GM19463 (cell line): ENCODE measurements at regions not wholly inside any gene's neighbourhood (a gene's known extent, or its start where the extent isn't known, plus 50 kb on each side); places are given as distances from the start of the nearest gene placed in this dataset.

ENCODE experiments used
- ATAC-seq: cut with Tn5 transposase; IDR thresholded peaks from one replicate; pipeline ENCODE4 v1.9.1; 2021; ENCODE audit warnings: mild to moderate bottlenecking, moderate library complexity; ENCODE audit not compliant: unreplicated experiment

DNA sequence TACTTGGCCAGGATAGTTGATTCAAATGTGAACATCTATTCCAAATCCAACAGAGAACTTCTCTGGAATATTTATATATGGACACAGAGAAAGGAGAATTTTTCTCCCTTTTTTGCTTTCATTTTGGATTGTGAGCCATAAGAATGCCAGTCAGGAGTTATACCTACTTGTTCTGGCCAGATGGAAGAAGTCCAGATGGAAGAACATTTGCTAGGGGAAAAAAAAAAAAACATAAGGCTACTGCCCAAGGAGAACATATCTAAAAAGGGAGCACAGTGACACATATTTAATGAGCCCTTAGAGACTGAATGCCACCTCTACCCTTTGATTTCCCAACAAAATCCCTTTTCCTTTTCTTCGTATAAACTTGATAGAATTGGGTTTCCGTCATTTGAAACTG is 61.7 kb upstream of the PPP2R2B start:
- no peak for ATAC-seq

DNA sequence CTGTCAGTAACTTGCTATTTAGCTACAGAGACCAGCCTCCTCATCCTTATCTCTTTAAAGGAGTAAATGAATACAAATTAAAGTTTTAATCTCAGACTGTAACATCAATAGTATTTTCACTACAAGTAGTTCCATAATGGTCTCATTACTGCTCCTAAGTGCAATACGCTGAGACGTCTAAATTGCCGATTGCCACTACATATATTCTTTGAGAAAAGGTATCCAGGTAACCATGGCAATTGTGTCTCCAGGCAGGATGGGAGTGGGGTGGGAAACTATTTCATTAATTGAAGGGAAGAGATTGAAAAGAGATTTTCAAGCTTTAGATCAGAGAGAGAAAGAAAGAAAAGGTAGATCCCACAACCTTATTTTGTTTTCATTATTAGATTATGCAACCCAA is 65.5 kb upstream of the PPP2R2B start:
- ATAC-seq = no peak

DNA sequence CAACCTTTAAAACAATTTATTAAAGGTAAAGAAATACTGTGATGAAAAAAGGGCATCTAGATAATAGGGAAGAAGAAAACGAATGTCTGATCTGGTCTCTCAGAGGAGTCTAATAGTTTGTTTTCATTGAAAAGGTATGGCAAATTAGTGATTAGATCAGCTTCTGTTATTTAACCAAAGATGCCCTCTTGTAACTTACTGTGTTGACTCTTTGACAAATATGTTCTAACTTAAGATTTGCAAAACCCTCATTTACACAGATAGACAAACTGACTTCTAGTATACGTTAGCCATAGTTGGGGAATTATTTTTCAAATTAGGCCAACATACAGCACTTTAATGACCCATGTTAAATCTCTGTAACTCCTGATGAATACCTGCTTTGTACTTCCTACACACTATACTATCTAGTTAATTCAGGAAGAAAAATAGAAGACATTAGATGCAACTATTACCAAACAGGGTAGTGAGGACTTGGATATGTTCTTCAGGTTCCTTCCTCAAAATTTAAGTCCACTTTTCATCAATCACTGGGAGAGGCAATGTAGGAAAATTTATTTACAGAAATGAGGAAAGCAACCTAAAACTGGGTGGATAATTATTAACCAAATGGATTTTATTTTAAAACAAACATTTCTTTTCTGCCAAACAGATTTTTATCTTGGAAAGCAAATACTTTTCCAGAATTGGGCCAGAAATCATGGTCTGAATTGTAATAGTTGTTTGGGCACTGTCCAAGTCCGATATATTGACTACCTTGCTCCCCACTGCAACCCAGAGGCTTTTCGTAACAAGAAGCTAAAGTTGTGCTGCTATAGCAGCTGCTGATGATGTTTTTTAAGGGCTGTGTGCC is 66.4 kb upstream of the PPP2R2B start:
- ATAC-seq = no peak

DNA sequence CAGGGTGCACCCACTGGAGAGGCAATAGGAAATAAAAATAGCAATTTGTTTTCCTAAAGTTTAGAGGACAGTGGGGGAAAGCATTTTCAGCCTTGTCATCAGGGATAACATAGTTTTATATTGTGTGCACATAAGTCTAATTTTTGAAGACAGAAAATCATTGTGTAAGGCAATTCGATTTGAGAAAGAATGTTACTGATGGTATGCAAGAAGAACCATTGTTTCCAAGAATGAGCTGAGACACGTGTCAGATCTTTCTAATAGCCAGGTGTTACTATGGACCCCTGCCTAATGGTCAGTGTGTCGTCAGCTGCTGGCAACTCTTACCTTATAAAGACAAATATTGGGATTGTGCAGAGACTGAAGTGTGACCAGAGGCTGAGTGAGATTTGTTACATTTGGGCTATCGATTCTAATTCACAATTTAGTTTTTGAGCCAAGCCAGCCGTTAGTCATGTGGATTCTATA is 67.1 kb upstream of the PPP2R2B start:
- no peak for ATAC-seq

DNA sequence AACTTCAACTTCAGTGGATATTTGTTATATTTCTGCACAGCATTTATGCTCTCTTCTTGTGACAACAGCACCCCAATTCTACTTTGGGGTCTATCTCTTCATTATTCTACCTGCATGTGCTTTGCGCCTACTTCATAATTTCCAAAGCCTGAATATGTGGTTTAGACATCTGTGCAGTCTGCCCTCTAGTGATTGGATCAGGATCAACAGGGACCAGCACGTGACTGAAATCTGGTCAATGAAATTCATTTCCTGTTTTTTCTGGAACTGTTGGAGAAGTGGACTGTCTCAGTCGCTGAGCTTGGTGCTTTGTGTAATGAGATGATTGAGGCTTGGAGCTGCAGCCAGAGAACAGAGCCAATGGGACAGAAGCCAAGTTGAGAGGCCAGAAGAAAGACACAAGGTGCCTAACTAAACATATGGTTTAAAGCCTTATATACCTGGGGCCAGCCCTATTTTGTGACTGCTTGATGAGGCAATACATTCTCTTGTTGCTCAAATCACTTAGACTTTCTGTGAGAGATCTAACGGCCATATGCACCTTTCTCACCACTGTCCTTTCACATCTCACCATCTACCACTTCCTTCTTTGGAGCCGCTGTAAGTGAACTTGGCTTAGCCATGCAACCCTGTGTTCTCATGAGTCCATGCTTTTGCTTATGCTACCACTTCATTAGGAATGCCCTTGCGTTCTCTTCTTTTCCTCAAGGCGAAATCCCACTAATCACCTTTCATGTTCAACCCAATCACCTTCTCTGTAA is 68.8 kb upstream of the PPP2R2B start:
- ATAC-seq = peak; percentile 48

DNA sequence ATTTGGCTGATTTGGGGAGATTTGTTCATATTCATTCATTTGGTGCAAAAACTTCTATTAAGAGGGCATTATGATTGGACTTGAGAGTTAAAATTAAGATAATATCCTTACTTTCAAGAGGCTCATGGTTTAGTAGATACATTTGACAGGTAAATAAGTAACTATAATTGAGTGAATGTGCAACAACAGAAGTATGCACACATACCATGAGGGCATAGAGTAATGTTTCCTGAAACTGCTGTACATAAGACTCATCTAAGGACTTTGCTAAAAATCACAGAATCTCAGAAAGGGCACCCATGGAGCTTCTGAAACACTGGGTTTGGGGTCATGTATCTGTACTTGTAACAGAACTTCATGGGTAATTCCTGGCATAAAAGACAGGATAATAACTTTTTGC is 70.1 kb upstream of the PPP2R2B start:
- no peak for ATAC-seq

DNA sequence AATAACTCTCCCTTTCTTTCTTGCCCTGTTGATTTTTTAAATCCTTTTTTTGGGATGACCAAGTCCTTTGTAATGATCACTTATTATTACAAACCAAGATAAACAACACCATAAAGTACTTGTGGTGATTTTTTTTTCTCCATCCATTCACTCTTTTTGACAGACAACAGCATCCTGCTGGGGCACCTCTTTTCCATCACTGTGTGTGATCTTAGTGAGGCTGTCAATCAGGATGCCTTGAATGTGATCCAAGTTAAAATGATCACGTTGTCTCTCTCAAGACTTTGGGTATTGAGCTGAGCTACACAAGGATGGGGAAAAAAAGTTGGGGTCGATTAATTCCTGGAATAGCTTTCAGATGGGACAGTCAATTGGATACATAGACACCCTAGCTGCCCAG is 73.6 kb upstream of the PPP2R2B start:
- no peak for ATAC-seq

DNA sequence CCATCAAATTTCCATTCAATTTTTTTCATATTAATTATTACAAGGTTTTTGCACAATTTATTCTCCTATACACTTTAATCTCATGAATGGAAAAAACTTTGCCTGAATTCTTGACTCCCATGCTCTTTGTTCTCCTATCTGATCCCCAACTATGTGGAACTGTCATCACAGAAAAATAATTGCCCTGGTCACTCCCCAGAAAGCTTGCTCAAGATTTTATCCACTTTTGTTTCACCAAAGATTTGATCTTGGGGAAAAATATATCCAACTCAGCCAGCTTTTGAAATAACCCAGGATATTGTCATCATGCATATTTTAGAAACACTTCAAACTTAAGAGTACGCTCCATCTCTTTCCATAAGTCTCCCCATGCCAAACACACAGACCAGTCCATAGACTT is 77.7 kb upstream of the PPP2R2B start:
- no peak for ATAC-seq

DNA sequence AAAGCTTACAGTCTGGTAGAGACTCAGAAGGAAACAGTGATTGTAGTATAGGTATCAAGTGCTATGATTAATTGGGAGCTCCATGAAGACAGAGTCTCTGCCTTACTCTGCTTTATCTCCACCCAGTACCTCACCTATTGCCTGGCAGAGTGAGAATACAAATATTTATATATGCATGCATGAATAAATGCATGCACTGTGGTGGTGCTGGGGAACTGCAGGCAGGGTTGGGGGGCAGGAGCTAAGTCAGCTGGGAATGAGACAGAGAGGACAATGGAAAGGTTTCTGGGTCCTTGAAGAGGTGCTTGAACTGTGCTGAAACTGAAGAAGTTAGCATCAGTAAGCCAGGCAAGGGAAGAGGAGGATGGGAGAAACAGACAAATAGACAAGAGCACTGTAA is 80.8 kb upstream of the PPP2R2B start:
- ATAC-seq = no peak

DNA sequence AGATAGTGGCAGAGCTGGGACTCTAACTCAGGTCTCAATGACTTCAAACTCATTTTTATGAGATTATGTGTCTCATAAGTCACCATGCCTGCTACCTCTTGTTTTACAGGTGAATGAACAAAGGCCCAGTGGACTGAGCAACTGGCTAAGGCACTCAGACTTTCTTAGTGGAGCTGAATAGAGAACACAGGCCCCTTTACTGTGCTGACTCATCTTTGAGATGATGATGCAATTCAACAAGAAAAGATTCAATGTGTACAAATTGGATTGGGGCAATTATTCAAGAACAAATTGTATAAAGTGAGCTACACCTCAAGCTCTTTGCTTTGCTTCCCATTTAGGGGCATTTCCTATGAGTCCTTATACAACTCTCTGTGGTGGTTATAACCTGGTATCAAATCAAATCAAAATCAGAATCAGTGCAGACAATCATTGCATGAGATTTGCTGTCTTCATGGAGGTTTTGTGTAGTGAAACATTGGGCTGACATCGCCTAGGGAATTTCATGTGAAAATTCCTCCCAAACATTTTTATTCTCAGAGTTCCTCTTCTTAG is 84.3 kb upstream of the PPP2R2B start:
- ATAC-seq = no peak

DNA sequence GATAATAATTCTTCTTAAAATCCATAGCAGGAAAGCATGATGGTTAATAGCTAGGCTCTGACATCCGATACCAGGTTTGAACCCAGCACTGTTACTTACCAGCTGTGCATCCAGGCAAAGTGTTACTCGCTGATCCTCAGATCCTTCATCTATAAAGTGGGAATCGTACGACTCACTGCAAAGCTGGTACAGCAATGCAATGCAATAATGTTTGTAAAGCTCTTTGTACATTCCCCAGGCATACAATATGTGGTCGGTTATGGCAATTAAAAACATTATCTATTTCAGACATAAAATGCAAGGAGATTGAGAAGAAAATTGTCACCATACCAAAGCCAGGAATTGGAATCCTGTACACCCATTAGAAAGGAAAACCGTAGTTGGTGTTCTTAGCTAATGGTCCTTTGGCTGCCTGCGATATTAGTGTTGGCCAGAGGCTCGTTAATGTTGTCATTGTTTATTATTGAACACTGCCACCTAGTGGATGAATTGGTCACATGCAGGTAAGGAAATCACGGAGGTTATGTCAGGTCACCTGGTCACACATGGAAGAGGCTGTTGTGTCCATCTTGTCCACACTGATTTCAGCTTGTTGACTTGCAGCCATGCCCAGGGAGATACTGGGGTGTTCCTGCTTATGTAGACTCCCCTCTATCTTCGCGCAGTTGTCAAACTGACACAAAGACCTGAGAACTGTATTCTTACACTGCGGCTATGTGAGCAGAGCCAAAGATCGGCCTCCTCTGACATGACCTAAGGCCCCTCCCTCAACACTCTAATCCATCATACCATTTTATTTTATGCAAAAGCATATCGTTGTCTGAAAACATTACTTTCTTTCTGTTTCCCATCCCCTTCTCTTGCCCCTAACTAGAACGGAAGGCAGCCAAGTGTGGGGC is 87.5 kb upstream of the PPP2R2B start:
- ATAC-seq = peak; percentile 95

DNA sequence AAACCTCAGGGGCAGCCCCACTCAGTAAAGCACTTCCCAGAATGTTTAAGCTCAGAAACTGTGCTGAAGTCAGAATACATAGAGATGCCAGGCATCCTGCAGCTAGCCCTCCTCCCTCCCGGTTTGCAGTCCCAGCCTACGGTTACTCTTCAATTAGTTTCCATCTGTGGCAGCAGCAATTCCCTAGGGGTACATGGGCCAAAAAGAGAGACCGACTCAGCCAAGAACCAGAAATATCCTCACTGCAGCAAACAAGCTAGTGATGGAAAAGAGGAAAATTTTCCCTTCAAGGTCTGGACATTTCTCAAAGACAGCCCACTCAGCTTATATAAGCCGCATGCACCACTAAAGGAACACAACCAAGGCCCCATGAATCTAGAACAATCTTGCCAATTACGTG is 89.1 kb upstream of the PPP2R2B start:
- no peak for ATAC-seq

DNA sequence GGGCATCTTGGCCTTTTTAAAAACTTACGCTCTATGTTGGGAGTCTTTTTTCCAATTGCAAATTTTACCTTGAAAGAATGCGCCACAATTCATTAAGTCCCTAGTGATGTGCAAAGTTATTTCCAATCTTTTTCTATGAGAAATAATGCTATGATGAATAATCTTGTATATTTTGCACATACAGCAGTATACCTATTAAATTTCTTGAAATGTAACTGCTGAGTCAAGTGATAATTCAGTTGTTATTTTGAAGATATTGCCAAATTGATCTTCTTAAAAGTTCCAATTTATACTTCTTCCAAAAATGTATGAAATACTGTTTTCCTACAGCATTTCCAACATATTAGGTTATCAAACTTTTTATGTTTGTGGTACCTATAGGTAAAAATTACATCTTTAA is 92.8 kb upstream of the PPP2R2B start:
- no peak for ATAC-seq

DNA sequence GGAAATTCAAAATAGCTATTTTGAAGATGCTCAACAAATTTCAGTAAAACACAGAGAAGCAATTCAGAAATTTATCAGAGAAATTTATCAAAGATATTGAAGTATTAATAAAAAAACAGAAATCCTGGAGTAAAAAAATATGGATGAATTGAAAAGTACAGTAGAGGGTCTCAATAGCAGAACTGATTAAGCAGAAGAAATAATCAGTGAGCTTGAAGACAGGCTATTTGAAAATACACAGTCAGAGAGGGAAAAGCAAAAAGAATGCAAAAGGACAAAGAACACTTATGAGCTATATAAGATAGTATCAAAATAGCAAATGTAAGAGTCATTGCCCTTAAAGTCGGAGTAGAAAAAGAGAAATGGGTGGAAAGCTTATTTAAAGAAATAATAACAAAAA is 107.9 kb upstream of the PPP2R2B start:
- no peak for ATAC-seq

DNA sequence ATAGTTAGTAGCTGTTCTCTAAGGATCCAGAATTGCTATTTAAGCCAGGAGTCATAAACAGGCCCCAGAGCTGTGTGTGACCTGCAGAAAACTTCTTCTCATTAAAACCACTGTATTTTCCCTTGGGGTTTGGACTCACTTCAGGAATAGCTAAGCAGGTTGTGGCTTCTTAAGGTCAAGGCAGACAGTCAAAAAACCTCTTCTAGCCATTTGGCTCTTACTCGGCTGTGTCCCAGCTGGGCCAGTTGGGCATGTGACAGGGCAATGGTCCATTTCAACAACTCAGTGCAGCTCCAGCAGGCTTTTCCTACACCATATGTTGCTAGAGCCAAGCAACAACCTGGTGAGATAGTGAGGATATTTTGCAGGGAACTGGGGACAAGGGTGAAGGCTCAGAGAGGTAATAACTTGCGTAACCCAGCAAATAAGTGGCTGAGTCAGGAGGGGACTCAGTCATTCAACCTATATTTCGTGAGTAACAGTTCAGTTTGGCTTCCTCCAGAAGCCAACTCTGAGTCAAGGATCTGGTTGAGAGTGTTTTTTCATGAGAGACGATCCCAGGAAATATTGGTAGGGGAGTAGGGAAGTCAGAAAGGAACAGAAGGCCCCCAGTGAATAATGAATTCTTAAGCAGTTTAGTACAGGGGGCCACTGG is 115.4 kb upstream of the PPP2R2B start:
- no peak for ATAC-seq

DNA sequence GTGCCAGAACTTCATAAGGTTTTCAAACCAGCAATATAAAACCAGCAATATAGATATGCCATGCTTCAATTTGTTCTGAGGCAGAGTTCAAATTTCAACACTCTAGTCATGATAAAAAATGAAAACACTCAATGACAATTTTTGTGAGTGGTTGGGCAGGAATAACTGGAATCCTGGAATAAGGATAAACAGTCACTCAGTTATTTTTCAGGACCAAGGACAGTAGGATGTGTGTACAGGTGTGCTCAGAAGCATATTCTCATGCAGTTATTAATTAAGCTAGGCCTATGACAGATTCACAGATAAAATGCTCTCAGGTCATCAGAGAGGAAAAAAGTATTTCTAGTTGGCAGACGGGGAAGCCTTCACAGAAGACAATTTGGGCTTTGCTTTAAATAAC is 117.3 kb upstream of the PPP2R2B start:
- ATAC-seq = no peak

DNA sequence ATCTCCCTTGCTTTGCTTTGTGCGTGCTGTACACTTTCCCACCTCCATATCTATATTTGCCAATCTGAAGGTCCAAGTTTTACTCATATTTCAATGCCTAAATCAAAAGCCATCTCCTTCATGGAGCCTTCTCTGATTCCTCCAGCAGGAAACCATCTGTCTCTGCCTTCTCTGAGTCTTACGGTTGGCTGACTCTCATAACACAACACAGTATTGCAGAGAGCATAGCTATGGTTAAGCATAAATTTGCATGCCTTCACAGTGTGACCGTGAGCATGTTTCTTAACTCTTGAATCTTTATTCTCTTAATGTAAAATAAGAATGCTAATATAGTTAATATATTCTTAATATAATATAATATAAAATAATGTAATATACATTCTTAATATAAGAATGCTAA is 136.8 kb upstream of the PPP2R2B start:
- no peak for ATAC-seq

DNA sequence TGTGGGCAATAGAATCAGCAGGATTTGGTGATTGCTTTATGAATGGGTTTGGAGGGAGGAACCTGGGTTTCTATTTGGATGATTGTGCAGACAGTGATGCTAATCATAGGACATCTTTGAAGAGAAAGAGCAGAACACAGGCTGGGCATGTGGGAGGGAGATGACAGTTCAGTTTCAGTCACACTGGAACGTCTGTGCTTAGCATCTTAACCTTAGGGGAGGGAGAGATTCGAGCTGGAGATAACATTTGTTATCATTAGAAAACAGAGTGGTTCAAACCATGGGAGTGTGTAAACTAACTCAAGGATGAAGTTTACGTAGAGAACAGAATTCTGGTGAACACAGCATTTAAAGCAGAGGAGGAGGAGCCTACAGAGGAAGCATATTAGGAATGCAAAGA is 138.6 kb upstream of the PPP2R2B start:
- ATAC-seq = no peak

DNA sequence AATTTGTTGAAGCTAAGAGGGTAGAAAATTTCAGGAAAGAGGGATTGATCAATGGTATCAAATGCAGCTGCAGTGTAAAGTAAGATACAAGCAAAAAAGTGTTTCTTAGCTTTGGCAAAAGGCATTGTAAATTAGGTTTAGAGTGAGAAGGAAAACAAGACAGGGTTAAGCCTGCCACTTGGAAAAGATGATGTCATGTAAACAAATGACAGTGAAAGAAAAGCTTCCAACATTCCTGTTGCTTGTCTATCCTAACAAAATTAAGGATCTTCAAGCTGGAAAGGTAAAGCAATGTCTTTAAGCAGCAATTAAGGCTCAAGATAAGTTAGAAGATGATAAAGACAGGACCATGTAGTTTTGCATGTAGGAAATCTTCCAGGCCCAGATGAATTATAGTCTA is 139.1 kb upstream of the PPP2R2B start:
- ATAC-seq = no peak

DNA sequence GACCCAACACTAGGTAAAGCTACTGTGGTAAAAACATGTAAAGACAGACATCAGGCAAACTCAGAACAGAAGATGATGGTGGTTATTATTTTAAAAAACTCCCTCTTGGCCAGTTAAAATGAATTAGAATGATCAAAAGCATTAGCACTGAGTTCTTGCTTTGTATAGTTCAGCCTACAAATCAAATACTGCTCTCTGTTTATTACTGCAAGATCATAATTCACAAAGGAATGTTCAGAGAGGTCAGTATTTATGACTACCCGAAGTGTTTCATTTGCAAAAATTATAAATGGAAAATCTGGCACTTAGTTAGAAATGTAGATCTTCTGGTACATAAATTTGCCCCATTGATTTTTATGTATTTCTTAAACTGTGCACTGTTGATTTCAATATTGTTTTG is 140.3 kb upstream of the PPP2R2B start:
- no peak for ATAC-seq
